ENCODE measurements at regions not wholly inside any gene's neighbourhood (a gene's known extent, or its start where the extent isn't known, plus 50 kb on each side); places are given as distances from the start of the nearest gene placed in this dataset.
A peak's percentile ranks its signal among the peaks of the same experiment; 100 is the strongest.
"Not testable (repeated sequence)": the region's sequence is repeated elsewhere in the genome, so short reads cannot be mapped to it uniquely, and the experiment has no call there.

- Histone ChIP-seq H3K4me3 (ENCODE audit: low read depth, low read length) (no peak overlapping the region), H3K27me3 (ENCODE audit: control insufficient read depth, insufficient read depth, low read length) (no peaks in the 10 kb centered on the region), H3K36me3 (ENCODE audit: control insufficient read depth, insufficient read depth, low read length) (peaks cover 18% of the 10 kb centered on the region), H3K4me1 (ENCODE audit: control insufficient read depth, insufficient read depth, low read length, poor library complexity, severe bottlenecking) (no peaks in the 10 kb centered on the region), H3K27ac (ENCODE audit: insufficient read depth, low read length, poor library complexity, severe bottlenecking) (no peak overlapping the region), H3K9me3 (ENCODE audit: control insufficient read depth in 2 of 2, low read length in 2 of 2) (peaks cover 9 to 10% of the 10 kb centered on the region in 2 experiments)
- peaks cover 0 to 8% (median 5%) of the 10 kb centered on the region in 7 donors for H3K9me3 Mint-ChIP-seq
- no peaks in the 10 kb centered on the region for H3K27me3 Mint-ChIP-seq
- H3K4me1 Mint-ChIP-seq, result peaks cover 17 to 67% (median 39%) of the 10 kb centered on the region in 4 donors
- H3K4me3 Mint-ChIP-seq, result peak overlapping the region in 1 of 4 donors; percentile 1
- H3K27ac Mint-ChIP-seq, result no peak overlapping the region
- ATAC-seq (ENCODE audit: low read depth in 2 of 2) (no peak), DNase-seq (no peak)
- H3K36me3 Mint-ChIP-seq, result peaks cover 47% of the 10 kb centered on the region
These were observed 138.6 kb upstream of the KLF12 start for GRCh38 chr13:74272826-74273225.

GRCh38 chr13:74270018-74270417 is 135.8 kb upstream of the KLF12 start:
- peaks cover 20 to 58% (median 30%) of the 10 kb centered on the region in 4 donors for H3K4me1 Mint-ChIP-seq
- H3K36me3 Mint-ChIP-seq, result peaks cover 58% of the 10 kb centered on the region
- peak overlapping the region in 1 of 3 donors; percentile 14 for H3K27ac Mint-ChIP-seq

GRCh38 chr13:74266861-74267260 is 132.7 kb upstream of the KLF12 start:
- Histone ChIP-seq H3K27me3 (ENCODE audit: control insufficient read depth, insufficient read depth, low read length) (no peaks in the 10 kb centered on the region), H3K36me3 (ENCODE audit: control insufficient read depth, insufficient read depth, low read length) (peaks cover 13% of the 10 kb centered on the region), H3K27ac (ENCODE audit: insufficient read depth, low read length, poor library complexity, severe bottlenecking) (no peak overlapping the region), H3K4me1 (ENCODE audit: control insufficient read depth, insufficient read depth, low read length, poor library complexity, severe bottlenecking) (no peaks in the 10 kb centered on the region), H3K4me3 (ENCODE audit: low read depth, low read length) (no peak overlapping the region), H3K9me3 (ENCODE audit: control insufficient read depth in 2 of 2, low read length in 2 of 2) (peaks cover 11 to 15% of the 10 kb centered on the region in 2 experiments)
- Mint-ChIP-seq H3K36me3 (peaks cover 57% of the 10 kb centered on the region), H3K4me3 (no peak overlapping the region), H3K27ac (no peak overlapping the region), H3K27me3 (peaks cover 9% of the 10 kb centered on the region), H3K9me3 (peaks cover 0 to 23% (median 12%) of the 10 kb centered on the region in 7 donors), H3K4me1 (peaks cover 5 to 39% (median 18%) of the 10 kb centered on the region in 4 donors)
- DNase-seq, result no peak
- no peak for ATAC-seq (ENCODE audit: low read depth in 2 of 2)

More at GRCh38 chr13:74270018-74270417, 135.8 kb upstream of the KLF12 start:
- H3K36me3 ChIP-seq (ENCODE audit: control insufficient read depth, insufficient read depth, low read length), result peaks cover 18% of the 10 kb centered on the region
- ATAC-seq (ENCODE audit: low read depth in 2 of 2) (no peak), DNase-seq (no peak)
- H3K4me3 ChIP-seq (ENCODE audit: low read depth, low read length), result no peak overlapping the region
- H3K27me3 Mint-ChIP-seq, result peaks cover 9% of the 10 kb centered on the region
- H3K9me3 Mint-ChIP-seq, result peaks cover 0 to 17% (median 12%) of the 10 kb centered on the region in 7 donors
- peaks cover 9 to 10% of the 10 kb centered on the region in 2 experiments for H3K9me3 ChIP-seq (ENCODE audit: control insufficient read depth in 2 of 2, low read length in 2 of 2)
- no peak overlapping the region for H3K4me3 Mint-ChIP-seq
- H3K27me3 ChIP-seq (ENCODE audit: control insufficient read depth, insufficient read depth, low read length), result no peaks in the 10 kb centered on the region
- H3K4me1 ChIP-seq (ENCODE audit: control insufficient read depth, insufficient read depth, low read length, poor library complexity, severe bottlenecking), result no peaks in the 10 kb centered on the region
- no peak overlapping the region for H3K27ac ChIP-seq (ENCODE audit: insufficient read depth, low read length, poor library complexity, severe bottlenecking)

- H3K4me1 Mint-ChIP-seq, result peaks cover 5 to 41% (median 19%) of the 10 kb centered on the region in 4 donors
- peaks cover 0 to 20% (median 9%) of the 10 kb centered on the region in 7 donors for H3K9me3 Mint-ChIP-seq
- no peak for DNase-seq
- Histone ChIP-seq H3K4me3 (ENCODE audit: low read depth, low read length) (no peak overlapping the region), H3K4me1 (ENCODE audit: control insufficient read depth, insufficient read depth, low read length, poor library complexity, severe bottlenecking) (no peaks in the 10 kb centered on the region), H3K27ac (ENCODE audit: insufficient read depth, low read length, poor library complexity, severe bottlenecking) (no peak overlapping the region), H3K36me3 (ENCODE audit: control insufficient read depth, insufficient read depth, low read length) (peaks cover 9% of the 10 kb centered on the region), H3K27me3 (ENCODE audit: control insufficient read depth, insufficient read depth, low read length) (no peaks in the 10 kb centered on the region), H3K9me3 (ENCODE audit: control insufficient read depth in 2 of 2, low read length in 2 of 2) (peaks cover 5 to 10% of the 10 kb centered on the region in 2 experiments)
- H3K27me3 Mint-ChIP-seq, result peaks cover 9% of the 10 kb centered on the region
- no peak overlapping the region for H3K4me3 Mint-ChIP-seq
- peaks cover 59% of the 10 kb centered on the region for H3K36me3 Mint-ChIP-seq
- no peak for ATAC-seq (ENCODE audit: low read depth in 2 of 2)
- H3K27ac Mint-ChIP-seq, result no peak overlapping the region
These were observed 132.1 kb upstream of the KLF12 start for GRCh38 chr13:74266309-74266708.

- Mint-ChIP-seq H3K36me3 (peaks cover 51% of the 10 kb centered on the region), H3K9me3 (peaks cover 0 to 20% (median 9%) of the 10 kb centered on the region in 7 donors), H3K4me3 (no peak overlapping the region), H3K4me1 (peaks cover 11 to 42% (median 27%) of the 10 kb centered on the region in 4 donors), H3K27ac (peak overlapping the region in 1 of 3 donors; percentile 69), H3K27me3 (peaks cover 9% of the 10 kb centered on the region)
- Histone ChIP-seq H3K27me3 (ENCODE audit: control insufficient read depth, insufficient read depth, low read length) (no peaks in the 10 kb centered on the region), H3K4me3 (ENCODE audit: low read depth, low read length) (no peak overlapping the region), H3K36me3 (ENCODE audit: control insufficient read depth, insufficient read depth, low read length) (peaks cover 4% of the 10 kb centered on the region), H3K4me1 (ENCODE audit: control insufficient read depth, insufficient read depth, low read length, poor library complexity, severe bottlenecking) (no peaks in the 10 kb centered on the region), H3K9me3 (ENCODE audit: control insufficient read depth in 2 of 2, low read length in 2 of 2) (peaks cover 5 to 6% of the 10 kb centered on the region in 2 experiments), H3K27ac (ENCODE audit: insufficient read depth, low read length, poor library complexity, severe bottlenecking) (no peak overlapping the region)
- DNase-seq, result no peak
- ATAC-seq (ENCODE audit: low read depth in 2 of 2), result no peak
These were observed 130.1 kb upstream of the KLF12 start for GRCh38 chr13:74264333-74264732.

GRCh38 chr13:74260420-74260819 is 126.2 kb upstream of the KLF12 start:
- DNase-seq; H3K9me3 ChIP-seq (ENCODE audit: control insufficient read depth in 2 of 2, low read length in 2 of 2); H3K36me3 ChIP-seq (ENCODE audit: control insufficient read depth, insufficient read depth, low read length); H3K4me3 ChIP-seq (ENCODE audit: low read depth, low read length); H3K27ac ChIP-seq (ENCODE audit: insufficient read depth, low read length, poor library complexity, severe bottlenecking); ATAC-seq (ENCODE audit: low read depth in 2 of 2); H3K27me3 ChIP-seq (ENCODE audit: control insufficient read depth, insufficient read depth, low read length); H3K27me3 Mint-ChIP-seq: not testable (repeated sequence)
- H3K4me1 Mint-ChIP-seq, result peaks cover 33 to 59% (median 47%) of the 10 kb centered on the region in 4 donors
- peaks cover 0 to 14% (median 4%) of the 10 kb centered on the region in 7 donors for H3K9me3 Mint-ChIP-seq
- H3K27ac Mint-ChIP-seq, result peak overlapping the region in 1 of 3 donors; percentile 1
- peak overlapping the region in 1 of 4 donors; percentile 52 for H3K4me3 Mint-ChIP-seq
- peaks cover 30% of the 10 kb centered on the region for H3K4me1 ChIP-seq (ENCODE audit: control insufficient read depth, insufficient read depth, low read length, poor library complexity, severe bottlenecking)
- peaks cover 56% of the 10 kb centered on the region for H3K36me3 Mint-ChIP-seq

- Histone ChIP-seq H3K27ac (ENCODE audit: insufficient read depth, low read length, poor library complexity, severe bottlenecking) (no peak overlapping the region), H3K27me3 (ENCODE audit: control insufficient read depth, insufficient read depth, low read length) (no peaks in the 10 kb centered on the region), H3K4me1 (ENCODE audit: control insufficient read depth, insufficient read depth, low read length, poor library complexity, severe bottlenecking) (peaks cover 30% of the 10 kb centered on the region), H3K36me3 (ENCODE audit: control insufficient read depth, insufficient read depth, low read length) (peaks cover 6% of the 10 kb centered on the region), H3K9me3 (ENCODE audit: control insufficient read depth in 2 of 2, low read length in 2 of 2) (peaks cover 5 to 6% of the 10 kb centered on the region in 2 experiments), H3K4me3 (ENCODE audit: low read depth, low read length) (no peak overlapping the region)
- Mint-ChIP-seq H3K9me3 (peaks cover 0 to 9% (median 0%) of the 10 kb centered on the region in 7 donors), H3K36me3 (peaks cover 53% of the 10 kb centered on the region), H3K4me3 (peak overlapping the region; percentile 22 to 68 (median 46)), H3K27me3 (no peaks in the 10 kb centered on the region), H3K4me1 (peaks cover 33 to 65% (median 49%) of the 10 kb centered on the region in 4 donors), H3K27ac (peak overlapping the region in 2 of 3 donors; percentile 66 to 93)
- no peak for ATAC-seq (ENCODE audit: low read depth in 2 of 2)
- DNase-seq, result no peak
These were observed 125.4 kb upstream of the KLF12 start for GRCh38 chr13:74259641-74260040.

GRCh38 chr13:74258961-74259360 is 124.8 kb upstream of the KLF12 start:
- Mint-ChIP-seq H3K36me3 (peaks cover 49% of the 10 kb centered on the region), H3K4me3 (peak overlapping the region in 3 of 4 donors; percentile 22 to 68 (median 65)), H3K27ac (peak overlapping the region; percentile 66 to 93 (median 69)), H3K27me3 (no peaks in the 10 kb centered on the region), H3K9me3 (peaks cover 0 to 6% (median 0%) of the 10 kb centered on the region in 7 donors), H3K4me1 (peaks cover 38 to 72% (median 55%) of the 10 kb centered on the region in 4 donors)
- DNase-seq, result no peak
- Histone ChIP-seq H3K27me3 (ENCODE audit: control insufficient read depth, insufficient read depth, low read length) (no peaks in the 10 kb centered on the region), H3K4me3 (ENCODE audit: low read depth, low read length) (no peak overlapping the region), H3K36me3 (ENCODE audit: control insufficient read depth, insufficient read depth, low read length) (peaks cover 8% of the 10 kb centered on the region), H3K9me3 (ENCODE audit: control insufficient read depth in 2 of 2, low read length in 2 of 2) (peaks cover 0 to 6% of the 10 kb centered on the region in 2 experiments), H3K4me1 (ENCODE audit: control insufficient read depth, insufficient read depth, low read length, poor library complexity, severe bottlenecking) (peaks cover 31% of the 10 kb centered on the region), H3K27ac (ENCODE audit: insufficient read depth, low read length, poor library complexity, severe bottlenecking) (no peak overlapping the region)
- no peak for ATAC-seq (ENCODE audit: low read depth in 2 of 2)
